DMS 273 treated with DMSO at 0.1 percent for 48 hours (cell line): ENCODE measurements at regions not wholly inside any gene's neighbourhood (a gene's known extent, or its start where the extent isn't known, plus 50 kb on each side); places are given as distances from the start of the nearest gene placed in this dataset.

Source experiments
- DNase-seq: peaks from one replicate; lab custom pipeline; 2025; lab: John Stamatoyannopoulos, UW

DNA sequence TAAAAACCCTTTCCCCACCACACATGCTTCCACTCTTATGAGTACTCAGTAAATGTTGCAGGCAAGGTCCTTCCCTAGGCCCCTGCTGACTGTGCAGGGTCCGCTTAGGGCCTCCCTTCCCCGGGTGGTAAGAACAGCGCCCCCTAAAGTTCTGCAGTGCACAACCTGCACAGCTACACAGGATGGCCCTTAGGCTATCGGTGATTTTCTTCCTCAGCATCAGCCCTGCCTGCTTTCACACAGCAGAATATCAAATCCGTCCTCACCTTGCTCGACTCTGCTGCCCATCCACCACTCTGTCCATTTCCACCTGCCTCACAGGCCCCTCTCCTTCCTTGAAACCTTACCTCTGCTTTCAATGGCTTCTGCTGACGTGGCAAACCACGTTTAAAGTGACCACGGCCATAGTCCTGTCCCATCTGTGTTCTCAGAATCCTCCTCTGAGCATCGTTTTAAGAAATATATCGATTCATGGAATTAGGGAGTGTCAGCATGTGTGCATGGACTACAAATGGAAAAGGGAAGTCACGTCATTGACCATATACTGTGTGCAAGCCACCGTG, 51.4 kb upstream of the TMEM132E start:
- no peak for DNase-seq

DNA sequence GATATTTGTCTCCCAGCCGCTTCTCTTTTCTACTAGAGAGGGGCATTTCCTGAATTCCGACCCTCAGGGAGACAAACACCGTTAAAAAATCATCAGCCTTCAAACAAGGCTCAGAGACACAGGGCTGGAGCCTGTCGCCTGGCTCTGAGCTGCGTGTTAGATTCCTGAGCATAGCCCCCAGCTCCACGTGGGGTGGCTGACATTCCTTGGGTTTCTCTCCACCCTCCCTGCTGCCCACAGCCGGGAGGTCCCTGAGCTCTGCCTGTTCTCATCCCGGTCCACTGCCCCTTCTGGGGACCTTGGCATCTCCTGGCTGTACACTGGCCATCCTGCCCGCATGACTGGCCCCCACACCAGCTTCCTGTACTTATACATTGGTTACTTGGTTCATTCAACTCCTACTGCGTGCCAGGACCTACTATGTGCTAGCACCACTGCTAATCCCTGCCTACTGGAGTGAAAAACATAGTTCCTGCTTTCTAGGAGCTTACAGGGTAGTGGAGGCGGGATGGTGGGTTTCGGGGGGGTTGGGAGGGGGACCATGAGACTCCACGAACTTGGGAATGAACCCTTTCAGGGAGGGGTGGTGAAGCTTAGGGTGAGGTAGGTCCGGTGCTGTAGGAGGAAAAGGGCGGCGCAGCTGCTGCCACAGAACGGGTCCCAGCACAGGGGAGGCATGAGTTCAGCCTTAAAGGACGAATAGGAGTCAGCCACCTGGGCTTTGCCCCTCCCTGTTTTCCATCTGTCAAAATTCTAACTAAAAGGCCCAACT, 52.1 kb upstream of the TMEM132E start:
- no peak for DNase-seq

DNA sequence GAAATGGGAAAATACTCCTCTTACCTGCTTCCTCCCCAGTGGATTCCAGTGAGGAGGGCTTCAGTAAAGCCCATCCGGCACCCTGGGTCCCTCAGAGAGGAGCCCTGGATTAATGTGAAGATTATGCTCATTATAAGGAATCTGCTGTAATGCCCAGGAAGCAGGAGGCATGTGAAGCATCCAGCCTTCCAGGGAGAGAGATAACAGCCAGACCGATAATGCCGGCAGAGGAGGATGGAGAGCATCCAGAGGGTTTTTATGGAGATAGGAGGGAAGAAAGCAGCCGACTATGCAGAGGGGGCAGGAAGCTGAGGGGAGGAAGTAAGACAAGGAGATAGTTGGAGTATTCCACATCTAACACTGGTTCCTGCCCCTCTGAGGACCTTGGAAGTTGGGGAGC, 53.7 kb upstream of the TMEM132E start:
- no peak for DNase-seq

DNA sequence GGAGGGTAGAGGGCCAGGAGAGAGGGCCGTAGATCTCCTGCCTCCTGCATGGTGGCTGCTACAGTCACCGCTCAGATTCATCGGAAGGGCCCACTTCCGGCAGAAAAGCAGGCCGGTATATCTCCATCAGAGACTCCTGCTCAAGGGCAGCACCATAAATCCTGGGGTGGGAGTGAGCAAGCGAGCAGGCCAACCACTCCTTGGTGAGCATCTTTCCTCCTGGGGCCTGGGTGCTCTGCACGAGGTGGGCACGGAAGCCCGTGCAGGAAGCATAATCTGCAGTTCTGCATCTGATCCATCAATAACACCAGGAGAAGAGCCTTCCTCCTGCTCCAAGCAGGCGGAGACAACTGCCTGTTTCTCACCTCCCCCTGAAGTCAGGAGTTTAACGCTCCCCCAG, 57.4 kb upstream of the TMEM132E start:
- no peak for DNase-seq

DNA sequence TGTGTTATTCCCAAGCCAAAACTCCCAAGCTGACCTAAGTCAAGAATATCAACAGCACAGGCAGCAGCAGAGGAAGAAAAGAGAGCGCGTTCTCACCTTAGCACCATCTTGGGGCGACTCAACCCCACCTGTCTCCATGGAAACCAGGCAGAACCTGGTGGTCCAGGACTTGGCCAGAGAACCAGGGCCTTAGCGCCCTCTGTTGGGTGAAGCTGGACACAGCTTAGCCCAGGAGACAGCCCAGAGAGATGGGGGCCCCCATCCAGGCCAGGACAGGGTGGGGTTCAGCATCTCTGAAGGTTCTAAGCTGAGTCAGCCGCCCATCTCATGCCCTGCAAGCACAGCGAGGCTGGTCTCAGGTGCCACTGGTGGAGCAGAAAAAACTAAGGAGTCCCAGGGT, 60.1 kb upstream of the TMEM132E start:
- DNase-seq: no peak

GRCh38 chr17:34517406-34517805, 62.0 kb upstream of the TMEM132E start:
- DNase-seq: no peak

DNA sequence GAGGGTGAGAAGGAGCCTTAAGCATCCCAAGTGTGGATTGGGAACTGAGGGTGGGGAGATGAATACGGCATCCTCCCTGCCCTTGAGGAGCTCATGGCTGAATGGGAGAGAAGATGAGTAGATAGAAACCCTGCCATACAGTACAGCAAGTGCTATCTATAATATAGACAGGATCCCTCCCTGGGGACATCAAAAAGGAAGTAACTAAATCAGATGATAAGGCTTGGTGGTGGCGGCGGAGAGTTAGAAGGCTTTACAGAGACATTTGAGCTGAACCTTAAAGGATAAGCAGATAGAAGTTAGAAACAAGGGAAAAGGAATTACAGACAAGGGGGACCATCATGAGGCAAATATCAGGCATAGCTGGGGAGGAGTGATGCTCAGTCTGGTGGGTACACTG, 67.5 kb upstream of the TMEM132E start:
- no peak for DNase-seq

DNA sequence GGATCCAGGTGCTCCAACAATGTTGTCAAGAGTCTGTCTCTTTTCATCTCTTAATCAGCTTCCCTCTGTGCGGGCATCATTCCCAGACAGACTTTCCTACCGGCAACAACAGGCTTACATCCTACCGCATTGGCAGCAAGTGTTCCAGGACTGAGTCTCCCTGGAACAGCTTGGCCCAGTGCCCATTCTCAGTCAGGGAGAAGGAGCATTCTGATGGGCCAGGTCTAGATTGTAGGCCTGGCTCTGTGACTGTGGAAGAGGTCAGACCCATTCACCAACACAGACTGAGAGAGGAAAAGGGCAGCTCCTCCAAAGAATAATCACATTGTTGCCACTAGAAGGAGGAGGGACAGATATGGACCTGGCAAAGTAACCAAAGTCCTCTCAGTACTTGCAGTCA, 68.1 kb upstream of the TMEM132E start:
- no peak for DNase-seq

- no peak for DNase-seq
These were observed 74.4 kb upstream of the TMEM132E start for GRCh38 chr17:34504814-34505484.

DNA sequence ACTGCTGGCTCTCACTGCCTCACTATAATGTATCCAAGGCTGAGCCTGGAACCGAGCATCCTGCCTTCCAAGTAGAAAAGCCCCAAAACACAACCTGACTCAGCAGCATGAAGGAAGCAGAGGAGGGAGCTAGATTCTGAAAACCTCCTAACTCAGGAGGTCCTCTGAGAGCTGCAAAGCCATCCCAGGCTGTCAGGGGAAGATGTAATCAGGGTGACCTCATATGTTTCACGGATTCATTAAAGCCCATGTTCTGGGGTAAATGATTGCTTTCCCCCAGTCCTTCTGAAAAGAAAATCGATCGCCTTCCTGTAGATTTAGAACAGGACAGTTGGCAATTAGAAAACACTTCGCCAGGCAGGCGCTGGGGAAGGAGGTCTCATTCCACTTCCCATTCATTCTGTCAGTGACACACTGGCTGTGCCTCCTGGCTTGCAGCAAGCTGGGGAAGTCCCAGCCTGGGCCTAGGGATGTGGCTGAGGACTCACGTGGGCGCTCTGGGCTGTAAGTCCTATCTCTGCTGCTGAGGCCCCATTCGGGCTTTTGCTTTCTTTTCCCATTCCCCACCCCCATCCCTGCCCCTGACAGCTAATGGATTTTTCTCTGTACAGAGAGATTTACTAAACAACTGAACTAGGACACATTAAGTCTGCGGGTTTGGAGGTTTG, 75.7 kb upstream of the TMEM132E start:
- no peak for DNase-seq

- no peak for DNase-seq
These were observed 77.0 kb upstream of the TMEM132E start for GRCh38 chr17:34502426-34502825.

- DNase-seq: no peak
These were observed 79.8 kb upstream of the TMEM132E start for GRCh38 chr17:34499576-34499975.

- no peak for DNase-seq
These were observed 85.5 kb upstream of the TMEM132E start for GRCh38 chr17:34493917-34494316.

- DNase-seq: no peak
These were observed 91.8 kb upstream of the TMEM132E start for GRCh38 chr17:34487626-34488025.

GRCh38 chr17:34486761-34487160, 92.6 kb upstream of the TMEM132E start:
- no peak for DNase-seq

DNA sequence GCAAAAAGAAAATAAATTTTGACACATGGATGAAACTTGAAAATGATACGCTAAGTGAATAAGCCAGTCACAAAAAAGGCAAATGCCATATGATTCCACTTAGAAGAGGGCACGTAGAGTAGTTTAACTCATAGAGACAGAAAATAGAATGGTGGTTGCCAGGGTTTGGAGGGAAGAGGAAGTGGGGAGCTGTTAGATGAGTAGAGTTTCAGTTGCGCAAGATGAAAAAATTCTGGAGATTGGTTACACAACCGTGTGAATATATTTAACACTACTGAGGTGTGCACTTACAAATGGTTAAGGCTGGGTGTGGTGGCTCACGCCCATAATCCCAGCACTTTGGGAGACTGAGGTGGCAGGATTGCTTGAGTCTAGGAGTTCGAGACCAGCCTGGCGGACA, 93.4 kb upstream of the TMEM132E start:
- DNase-seq: no peak

- no peak for DNase-seq
These were observed 95.1 kb upstream of the TMEM132E start for GRCh38 chr17:34484193-34484733.

DNA sequence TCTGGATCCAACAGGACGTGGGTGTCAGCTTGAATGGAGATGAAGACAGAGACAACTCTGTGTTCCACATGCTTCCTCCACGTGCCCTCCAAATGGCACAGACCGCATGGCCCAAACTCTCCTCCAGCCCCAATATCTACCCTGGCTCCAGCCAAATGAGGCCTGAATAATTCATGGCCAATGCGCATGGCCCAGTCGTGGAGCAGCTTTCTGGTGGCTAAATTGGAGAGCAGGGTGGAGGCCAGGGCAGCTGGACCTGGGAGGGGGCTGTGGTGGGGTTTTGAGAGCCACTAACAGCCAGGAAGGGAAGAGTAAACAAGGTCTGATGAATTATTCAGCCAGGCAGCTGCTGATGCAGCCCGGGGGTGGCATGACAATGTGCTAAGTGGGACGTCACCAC, 96.7 kb upstream of the TMEM132E start:
- no peak for DNase-seq

DNA sequence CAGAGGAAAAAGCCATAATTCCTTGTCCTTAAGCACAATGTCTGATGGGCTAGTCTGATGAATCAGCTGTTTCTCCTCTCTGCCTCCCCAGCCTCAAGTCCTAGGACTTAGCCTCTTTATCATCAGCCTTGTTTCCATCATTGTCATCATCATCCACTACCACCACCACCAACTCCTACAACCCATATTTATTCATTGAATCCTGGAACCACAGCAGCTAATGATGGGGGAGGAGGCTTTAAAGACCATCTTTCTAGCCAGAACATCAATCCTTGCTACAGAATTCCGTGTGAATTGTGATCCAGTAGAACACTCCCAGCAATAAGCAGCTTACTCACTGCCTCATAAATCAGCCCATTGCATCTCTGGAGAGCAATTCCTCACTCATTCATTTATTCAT, 97.6 kb upstream of the TMEM132E start:
- DNase-seq: no peak

DNA sequence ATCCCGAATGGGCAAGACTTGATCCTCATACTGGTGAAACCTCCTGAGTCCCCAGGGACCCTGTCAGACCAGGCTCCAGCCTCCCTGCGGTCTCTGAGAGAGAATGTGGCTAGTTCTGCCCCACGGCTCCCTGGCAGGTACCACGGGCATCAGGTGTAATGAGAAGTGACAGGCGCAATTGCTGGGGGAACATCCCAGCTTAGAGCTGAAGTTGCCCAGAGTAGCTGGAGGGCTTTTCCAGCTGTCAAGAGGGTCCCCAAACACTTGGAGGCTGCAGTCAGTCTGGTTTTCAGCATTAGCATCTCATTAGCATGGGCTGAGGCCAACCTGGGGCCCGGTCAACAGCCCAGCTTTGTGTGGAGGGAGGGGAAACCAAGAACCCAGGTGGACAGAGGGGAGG, 100.0 kb upstream of the TMEM132E start:
- DNase-seq: no peak

DNA sequence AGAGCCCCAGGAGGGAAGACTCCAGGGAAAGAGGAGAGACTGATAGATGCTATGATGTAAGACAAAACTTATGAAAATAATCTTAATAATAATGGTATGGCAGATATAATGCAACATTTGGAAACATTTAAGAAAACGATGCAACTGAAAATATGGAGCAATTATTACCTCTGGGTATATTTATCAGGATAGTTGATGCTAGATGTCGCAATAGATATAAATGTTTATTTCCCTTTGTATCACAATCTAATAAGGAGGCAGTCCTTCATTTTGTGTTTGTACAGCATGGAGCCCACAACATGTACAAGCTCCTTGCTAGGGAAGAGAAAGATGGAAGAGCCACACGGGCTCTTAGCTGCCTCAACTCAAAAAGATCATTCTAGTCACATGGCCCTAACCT, 101.1 kb upstream of the TMEM132E start:
- no peak for DNase-seq

- no peak for DNase-seq
These were observed 104.1 kb upstream of the TMEM132E start for GRCh38 chr17:34475296-34475695.

- DNase-seq: no peak
These were observed 104.7 kb upstream of the TMEM132E start for GRCh38 chr17:34474706-34475105.
